ENCODE measurements at regions not wholly inside any gene's neighbourhood (a gene's known extent, or its start where the extent isn't known, plus 50 kb on each side); places are given as distances from the start of the nearest gene placed in this dataset.

- DNase-seq (ENCODE audit: insufficient read length, low spot score) (no peak), FAIRE-seq (no peak)
- TF ChIP-seq SPI1 (IDR thresholded peaks at IDR 0.05; ENCODE audit: low read depth, low read length): no peak
- TF ChIP-seq POLR2A (IDR thresholded peaks at IDR 0.05; ENCODE audit: low read depth, low read length): no peak
- no peak for TF ChIP-seq PAX5 (IDR thresholded peaks at IDR 0.05; ENCODE audit: insufficient read depth, low read length, severe bottlenecking)
- no peak for TF ChIP-seq TAF1 (IDR thresholded peaks at IDR 0.05; ENCODE audit: low read depth, low read length)
- TF ChIP-seq POLR2AphosphoS5 (IDR thresholded peaks at IDR 0.05; ENCODE audit: low read depth, low read length): no peak
- TF ChIP-seq POU2F2 (IDR thresholded peaks at IDR 0.05; ENCODE audit: low read depth, low read length): no peak
These were observed 64.2 kb upstream of the WSCD1 start for GRCh38 chr17:6005939-6006338.

GRCh38 chr17:6011206-6011605, 59.0 kb upstream of the WSCD1 start:
- DNase-seq (ENCODE audit: insufficient read length, low spot score) (no peak), FAIRE-seq (no peak)
- no peak for TF ChIP-seq POLR2AphosphoS5 (IDR thresholded peaks at IDR 0.05; ENCODE audit: low read depth, low read length)
- TF ChIP-seq TAF1 (IDR thresholded peaks at IDR 0.05; ENCODE audit: low read depth, low read length): no peak
- no peak for TF ChIP-seq POU2F2 (IDR thresholded peaks at IDR 0.05; ENCODE audit: low read depth, low read length)
- no peak for TF ChIP-seq SPI1 (IDR thresholded peaks at IDR 0.05; ENCODE audit: low read depth, low read length)
- TF ChIP-seq POLR2A (IDR thresholded peaks at IDR 0.05; ENCODE audit: low read depth, low read length): no peak
- TF ChIP-seq PAX5 (IDR thresholded peaks at IDR 0.05; ENCODE audit: insufficient read depth, low read length, severe bottlenecking): no peak

GRCh38 chr17:6018788-6019187, 51.4 kb upstream of the WSCD1 start:
- DNase-seq (ENCODE audit: insufficient read length, low spot score): no peak
- no peak for TF ChIP-seq PAX5 (IDR thresholded peaks at IDR 0.05; ENCODE audit: insufficient read depth, low read length, severe bottlenecking)
- TF ChIP-seq SPI1 (IDR thresholded peaks at IDR 0.05; ENCODE audit: low read depth, low read length): no peak
- FAIRE-seq: no peak

GRCh38 chr17:6019959-6020358, 50.2 kb upstream of the WSCD1 start:
- FAIRE-seq (no peak), DNase-seq (ENCODE audit: insufficient read length, low spot score) (no peak)
- TF ChIP-seq POLR2A (IDR thresholded peaks at IDR 0.05; ENCODE audit: low read depth, low read length) (no peak), POU2F2 (IDR thresholded peaks at IDR 0.05; ENCODE audit: low read depth, low read length) (no peak), PAX5 (IDR thresholded peaks at IDR 0.05; ENCODE audit: insufficient read depth, low read length, severe bottlenecking) (no peak), POLR2AphosphoS5 (IDR thresholded peaks at IDR 0.05; ENCODE audit: low read depth, low read length) (no peak), TAF1 (IDR thresholded peaks at IDR 0.05; ENCODE audit: low read depth, low read length) (no peak), SPI1 (IDR thresholded peaks at IDR 0.05; ENCODE audit: low read depth, low read length) (no peak)

- no peak for FAIRE-seq
- DNase-seq (ENCODE audit: insufficient read length, low spot score): no peak
- TF ChIP-seq POLR2AphosphoS5 (IDR thresholded peaks at IDR 0.05; ENCODE audit: low read depth, low read length) (no peak), TAF1 (IDR thresholded peaks at IDR 0.05; ENCODE audit: low read depth, low read length) (no peak), POU2F2 (IDR thresholded peaks at IDR 0.05; ENCODE audit: low read depth, low read length) (no peak), PAX5 (IDR thresholded peaks at IDR 0.05; ENCODE audit: insufficient read depth, low read length, severe bottlenecking) (no peak), POLR2A (IDR thresholded peaks at IDR 0.05; ENCODE audit: low read depth, low read length) (no peak), SPI1 (IDR thresholded peaks at IDR 0.05; ENCODE audit: low read depth, low read length) (no peak)
These were observed 49.7 kb upstream of the WSCD1 start for GRCh38 chr17:6020376-6021010.
